ENCODE measurements at regions not wholly inside any gene's neighbourhood (a gene's known extent, or its start where the extent isn't known, plus 50 kb on each side); places are given as distances from the start of the nearest gene placed in this dataset.

DNA sequence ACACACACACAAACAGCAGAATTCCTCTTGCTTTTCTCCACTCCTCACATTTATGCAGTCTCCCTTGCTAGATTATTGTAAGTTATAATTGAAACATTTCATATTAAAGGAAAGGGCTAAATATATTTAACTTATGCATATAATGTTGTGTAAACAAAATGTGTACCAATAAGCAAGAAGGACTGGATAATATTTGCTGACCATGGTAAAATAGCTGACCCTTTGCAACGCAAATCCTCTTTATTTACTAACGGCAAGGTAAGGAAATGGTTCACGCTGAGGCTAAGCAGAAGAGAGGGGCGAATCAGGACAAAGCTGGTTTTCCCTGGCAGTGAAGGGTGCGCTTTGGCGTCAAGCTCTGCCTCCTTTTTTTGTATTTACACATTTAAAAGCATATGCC is 154.2 kb upstream of the IRX4 start:
- TF ChIP-seq, protein P1, sequence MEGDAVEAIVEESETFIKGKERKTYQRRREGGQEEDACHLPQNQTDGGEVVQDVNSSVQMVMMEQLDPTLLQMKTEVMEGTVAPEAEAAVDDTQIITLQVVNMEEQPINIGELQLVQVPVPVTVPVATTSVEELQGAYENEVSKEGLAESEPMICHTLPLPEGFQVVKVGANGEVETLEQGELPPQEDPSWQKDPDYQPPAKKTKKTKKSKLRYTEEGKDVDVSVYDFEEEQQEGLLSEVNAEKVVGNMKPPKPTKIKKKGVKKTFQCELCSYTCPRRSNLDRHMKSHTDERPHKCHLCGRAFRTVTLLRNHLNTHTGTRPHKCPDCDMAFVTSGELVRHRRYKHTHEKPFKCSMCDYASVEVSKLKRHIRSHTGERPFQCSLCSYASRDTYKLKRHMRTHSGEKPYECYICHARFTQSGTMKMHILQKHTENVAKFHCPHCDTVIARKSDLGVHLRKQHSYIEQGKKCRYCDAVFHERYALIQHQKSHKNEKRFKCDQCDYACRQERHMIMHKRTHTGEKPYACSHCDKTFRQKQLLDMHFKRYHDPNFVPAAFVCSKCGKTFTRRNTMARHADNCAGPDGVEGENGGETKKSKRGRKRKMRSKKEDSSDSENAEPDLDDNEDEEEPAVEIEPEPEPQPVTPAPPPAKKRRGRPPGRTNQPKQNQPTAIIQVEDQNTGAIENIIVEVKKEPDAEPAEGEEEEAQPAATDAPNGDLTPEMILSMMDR (conservative IDR thresholded peaks at IDR 0.05; ENCODE audit: low read length) = no peak
- no peak for TF ChIP-seq EZH2phosphoT487 (IDR thresholded peaks at IDR 0.05; ENCODE audit: borderline replicate concordance)

Measured in Loucy (cell line).